H1 (cell line): ENCODE measurements at regions not wholly inside any gene's neighbourhood (a gene's known extent, or its start where the extent isn't known, plus 50 kb on each side); places are given as distances from the start of the nearest gene placed in this dataset.

Source experiments
- CTCF ChIA-PET: fragments of 300-600 bp; sonication (Branson Sonifier 250); formaldehyde crosslinking; loops from one replicate; lab custom pipeline; 2021; ENCODE audit not compliant: partially characterized antibody; lab: Charles Lee
- POLR2A ChIA-PET: fragments of 300-600 bp; sonication (Branson Sonifier 250); formaldehyde crosslinking; loops from one replicate; lab custom pipeline; 2021; ENCODE audit warnings: inconsistent platforms; ENCODE audit not compliant: partially characterized antibody; lab: Charles Lee
- DNase-seq, 2 experiments: peaks; one replicate each; pipeline versions ENCODE4 v3.0.0 to v3.0.0-alpha.2; 2010 to 2022; ENCODE audit warnings: low spot score in 2 of 2, low read depth in 1 of 2, mixed read lengths in 1 of 2
- FAIRE-seq: peaks from 2 replicates; lab custom pipeline; 2011; peaks lifted over from hg19 to GRCh38; lab: Jason Lieb, UNC
- H2AFZ ChIP-seq: 2 replicates; pipeline ENCODE4 v1.8.1; 2012; ENCODE audit warnings: low read length, inconsistent platforms
- H2AK5ac ChIP-seq: 2 replicates; pipeline ENCODE4 v1.6.1; 2013; ENCODE audit warnings: low read depth, low read length
- H2BK120ac ChIP-seq: replicated peaks from 2 replicates; pipeline ENCODE3; 2013; ENCODE audit warnings: low read depth, low read length, inconsistent platforms
- H2BK12ac ChIP-seq: 2 replicates; pipeline ENCODE4 v1.6.1; 2013; ENCODE audit warnings: low read depth, low read length
- H2BK15ac ChIP-seq: 2 replicates; pipeline ENCODE4 v1.6.1; 2013; ENCODE audit warnings: low read length
- H2BK20ac ChIP-seq: 2 replicates; pipeline ENCODE4 v1.6.1; 2013; ENCODE audit warnings: low read length
- H2BK5ac ChIP-seq: 2 replicates; pipeline ENCODE4 v1.6.1; 2013; ENCODE audit warnings: low read depth, low read length
- H3K14ac ChIP-seq: 2 replicates; pipeline ENCODE4 v1.6.1; 2013; ENCODE audit warnings: inconsistent platforms; ENCODE audit not compliant: insufficient read length
- H3K18ac ChIP-seq: 2 replicates; pipeline ENCODE4 v1.6.1; 2013; ENCODE audit warnings: low read length; ENCODE audit errors: extremely low read depth
- H3K23ac ChIP-seq: 2 replicates; pipeline ENCODE4 v1.6.1; 2013; ENCODE audit warnings: inconsistent platforms; ENCODE audit not compliant: insufficient read length
- H3K23me2 ChIP-seq: 2 replicates; pipeline ENCODE4 v1.6.1; 2013; ENCODE audit warnings: low read depth, low read length
- H3K27ac ChIP-seq: 2 replicates; pipeline ENCODE4 v1.6.1; 2011; ENCODE audit warnings: low read depth, low read length, inconsistent platforms
- H3K27me3 ChIP-seq, 4 experiments: replicated peaks in 1 of 4; 1 replicate in 1 of 4; 2 replicates in 3 of 4; pipeline versions ENCODE4 v1.6.1 to v1.8.1; 2011 to 2013; ENCODE audit warnings: low read length in 3 of 4, mild to moderate bottlenecking in 3 of 4, inconsistent platforms in 2 of 4, mixed read lengths in 2 of 4, moderate library complexity in 1 of 4; ENCODE audit not compliant: control insufficient read depth in 3 of 4, insufficient read depth in 3 of 4; ENCODE audit errors: extremely low read depth in 1 of 4
- H3K36me3 ChIP-seq, 4 experiments: 2 replicates each; pipeline versions ENCODE4 v1.6.1 to v1.8.1; 2011 to 2013; ENCODE audit warnings: mild to moderate bottlenecking in 4 of 4, low read length in 3 of 4, moderate library complexity in 2 of 4, control low read depth in 1 of 4, inconsistent platforms in 1 of 4; ENCODE audit not compliant: insufficient read depth in 4 of 4, control insufficient read depth in 2 of 4
- H3K4ac ChIP-seq: replicated peaks from 2 replicates; pipeline ENCODE3; 2013; ENCODE audit warnings: low read length, low read depth, mixed read lengths, inconsistent platforms; ENCODE audit not compliant: insufficient read length
- H3K4me1 ChIP-seq, 4 experiments: replicated peaks in 1 of 4; 1 replicate in 1 of 4; 2 replicates in 3 of 4; pipeline versions ENCODE4 v1.6.1 to v1.8.1; 2011 to 2013; ENCODE audit warnings: low read length in 3 of 4, inconsistent platforms in 2 of 4, mixed read lengths in 1 of 4; ENCODE audit not compliant: insufficient read depth in 4 of 4, control insufficient read depth in 3 of 4
- H3K4me2 ChIP-seq, 2 experiments: 2 replicates each; pipeline versions ENCODE4 v1.6.1 to v1.8.1; 2011 to 2013; ENCODE audit warnings: low read depth in 2 of 2, low read length in 2 of 2, control low read depth in 1 of 2, inconsistent platforms in 1 of 2, mild to moderate bottlenecking in 1 of 2; ENCODE audit not compliant: insufficient read depth in 1 of 2
- H3K4me3 ChIP-seq, 4 experiments: fragments of 200-600, 300-600 bp in 1 of 4; sonication (generic), shearing (Covaris generic), sonication (Bioruptor Twin) in 1 of 4; 2 replicates each; pipeline versions ENCODE4 v1.5.1 to v1.8.1; 2011 to 2016; ENCODE audit warnings: low read length in 4 of 4, low read depth in 3 of 4, control low read depth in 2 of 4, inconsistent platforms in 2 of 4, mild to moderate bottlenecking in 2 of 4, mixed read lengths in 1 of 4, moderate library complexity in 1 of 4; ENCODE audit not compliant: insufficient read depth in 2 of 4; ENCODE audit errors: extremely low read depth in 1 of 4
- H3K56ac ChIP-seq: replicated peaks from 2 replicates; pipeline ENCODE3; 2013; ENCODE audit warnings: low read depth, mild to moderate bottlenecking, mixed read lengths, low read length, inconsistent platforms; ENCODE audit not compliant: insufficient read length
- H3K79me1 ChIP-seq: 2 replicates; pipeline ENCODE4 v1.6.1; 2013; ENCODE audit warnings: low read depth, low read length, control low read depth
- H3K79me2 ChIP-seq, 2 experiments: 2 replicates each; pipeline versions ENCODE4 v1.6.1 to v1.8.1; 2012 to 2013; ENCODE audit warnings: low read length in 2 of 2, mild to moderate bottlenecking in 2 of 2, inconsistent platforms in 1 of 2; ENCODE audit not compliant: insufficient read depth in 2 of 2, control insufficient read depth in 1 of 2
- H3K9ac ChIP-seq, 4 experiments: replicated peaks in 1 of 4; 1 replicate in 1 of 4; 2 replicates in 3 of 4; pipeline versions ENCODE4 v1.6.1 to v1.8.1; 2011 to 2013; ENCODE audit warnings: low read depth in 3 of 4, low read length in 3 of 4, control low read depth in 2 of 4, mild to moderate bottlenecking in 2 of 4, moderate library complexity in 2 of 4, inconsistent platforms in 1 of 4; ENCODE audit errors: extremely low read depth in 1 of 4
- H3K9me3 ChIP-seq, 2 experiments: 2 replicates each; pipeline versions ENCODE4 v1.6.1 to v1.8.1; 2012 to 2013; ENCODE audit warnings: mild to moderate bottlenecking in 2 of 2, moderate library complexity in 2 of 2, control low read depth in 1 of 2, inconsistent platforms in 1 of 2, low read depth in 1 of 2, low read length in 1 of 2, mixed read lengths in 1 of 2; ENCODE audit not compliant: insufficient read depth in 2 of 2
- H4K20me1 ChIP-seq, 2 experiments: replicated peaks in 1 of 2; 2 replicates each; pipeline versions ENCODE3 to v1.8.1; 2011 to 2013; ENCODE audit warnings: inconsistent platforms in 2 of 2, low read length in 2 of 2, mild to moderate bottlenecking in 1 of 2; ENCODE audit not compliant: insufficient read depth in 2 of 2, control insufficient read depth in 1 of 2
- H4K5ac ChIP-seq: 2 replicates; pipeline ENCODE4 v1.6.1; 2013; ENCODE audit warnings: low read length, low read depth, mixed read lengths, inconsistent platforms; ENCODE audit not compliant: insufficient read length
- H4K8ac ChIP-seq: 2 replicates; pipeline ENCODE4 v1.8.0; 2013; ENCODE audit warnings: mild to moderate bottlenecking, moderate library complexity, low read length, inconsistent platforms; ENCODE audit not compliant: insufficient read depth; ENCODE audit errors: extremely low read depth
- H4K91ac ChIP-seq: replicated peaks from 2 replicates; pipeline ENCODE3; 2013; ENCODE audit warnings: low read length, mixed read lengths, inconsistent platforms; ENCODE audit not compliant: insufficient read length
- ASH2L ChIP-seq: fragments of 200-600, 300-600 bp; sonication (generic); IDR thresholded peaks from one replicate; pipeline ENCODE4 v1.7.1; 2017; ENCODE audit warnings: low read length
- CEBPB ChIP-seq: IDR thresholded peaks from 2 replicates; pipeline ENCODE4 v1.6.1; 2012; ENCODE audit warnings: low read depth, low read length
- CHD1 ChIP-seq: IDR thresholded peaks from 2 replicates; pipeline ENCODE4 v1.6.1; 2012; ENCODE audit warnings: low read depth, low read length, improper control_type of control experiment
- EP300 ChIP-seq, 2 experiments: IDR thresholded peaks; 1 replicate in 1 of 2; 2 replicates in 1 of 2; pipeline ENCODE4 v1.6.1; 2011 to 2012; ENCODE audit warnings: low read depth in 2 of 2, low read length in 2 of 2, mild to moderate bottlenecking in 2 of 2, borderline replicate concordance in 1 of 2, inconsistent platforms in 1 of 2, moderate library complexity in 1 of 2
- KDM4A ChIP-seq: IDR thresholded peaks from one replicate; pipeline ENCODE4 v1.7.1; 2012; ENCODE audit warnings: low read depth, mild to moderate bottlenecking, moderate library complexity, low read length, inconsistent platforms; ENCODE audit not compliant: severe bottlenecking
- RBBP5 ChIP-seq: IDR thresholded peaks from 2 replicates; pipeline ENCODE4 v1.7.1; 2012; ENCODE audit warnings: low read depth, mild to moderate bottlenecking, inconsistent platforms, low read length, moderate library complexity, borderline replicate concordance
- SIN3A ChIP-seq, 2 experiments: IDR thresholded peaks in 1 of 2; conservative IDR thresholded peaks in 1 of 2; 2 replicates each; pipeline ENCODE4 v1.6.1; 2011 to 2012; ENCODE audit warnings: low read length in 2 of 2, improper control_type of control experiment in 1 of 2, low read depth in 1 of 2, mild to moderate bottlenecking in 1 of 2
- SIRT6 ChIP-seq: IDR thresholded peaks from one replicate; pipeline ENCODE4 v1.7.1; 2012; ENCODE audit warnings: low read length, inconsistent platforms
- SP4 ChIP-seq: IDR thresholded peaks from 2 replicates; pipeline ENCODE4 v1.6.1; 2012; ENCODE audit warnings: low read length, inconsistent platforms
- SRF ChIP-seq: IDR thresholded peaks from 2 replicates; pipeline ENCODE4 v1.6.1; 2011; ENCODE audit warnings: mild to moderate bottlenecking, low read depth, low read length, moderate library complexity
- TCF12 ChIP-seq: IDR thresholded peaks from 2 replicates; pipeline ENCODE4 v1.6.1; 2011; ENCODE audit warnings: low read depth, mild to moderate bottlenecking, low read length
- WGBS, 2 experiments: shearing (Covaris generic) in 1 of 2; methylation state at CpG; one replicate each; pipeline versions ENCODE4 v1.1.6 to v1.1.7; 2013 to 2015; ENCODE audit warnings: low lambda C conversion rate in 2 of 2, mixed read lengths in 2 of 2, inconsistent platforms in 1 of 2, low coverage in 1 of 2, missing lambda C conversion rate in 1 of 2; ENCODE audit not compliant: insufficient replicate concordance in 2 of 2, insufficient coverage in 1 of 2, insufficient read length in 1 of 2; ENCODE audit errors: extremely low coverage in 1 of 2, missing lambda C conversion rate in 1 of 2; 5-methylcytosine and 5-hydroxymethylcytosine counted together
- TF ChIP-seq, protein P1 (sequence below): IDR thresholded peaks from 2 replicates; pipeline ENCODE4 v1.6.1; 2011; ENCODE audit warnings: low read depth, mild to moderate bottlenecking, low read length; ENCODE audit not compliant: insufficient read depth

DNA sequence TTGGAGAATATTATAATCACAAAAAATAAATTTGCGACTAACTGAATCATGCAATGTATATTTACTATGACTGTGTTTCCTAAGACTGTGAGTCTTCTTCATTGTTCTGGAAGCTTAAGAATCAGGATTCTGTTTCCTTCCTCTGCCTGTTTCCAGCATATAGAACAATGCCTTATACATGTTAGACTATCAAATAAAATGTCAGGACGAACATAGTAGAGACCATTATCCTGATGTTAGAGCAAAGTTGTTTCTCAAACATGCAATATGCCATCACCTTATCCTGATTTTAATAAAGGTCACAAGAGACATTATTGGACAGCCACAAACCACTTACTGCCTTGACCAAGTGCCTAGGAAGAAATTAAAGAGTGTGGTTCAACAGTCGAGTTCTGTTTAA lies 457.4 kb upstream of the AGTR1 start:
- Histone ChIP-seq H3K9ac (no peak overlapping the region), H2BK12ac (no peak overlapping the region), H3K4me3 (no peak overlapping the region), H4K5ac (no peak overlapping the region), H2AFZ (no peak overlapping the region), H3K18ac (no peak overlapping the region), H3K9me3 (no peaks in the 10 kb centered on the region), H3K4ac (no peak overlapping the region), H2BK120ac (no peak overlapping the region), H3K23me2 (no peaks in the 10 kb centered on the region), H3K79me1 (no peaks in the 10 kb centered on the region), H4K8ac (no peak overlapping the region), H3K23ac (no peak overlapping the region), H2AK5ac (no peak overlapping the region), H3K27ac (no peak overlapping the region), H4K20me1 (no peaks in the 10 kb centered on the region), H3K14ac (no peak overlapping the region), H3K27me3 (peaks cover 0 to 1% (median 0%) of the 10 kb centered on the region in 4 experiments; a peak in 1 of 7 replicates), H4K91ac (no peak overlapping the region), H2BK15ac (no peak overlapping the region), H3K36me3 (no peaks in the 10 kb centered on the region), H3K4me1 (no peaks in the 10 kb centered on the region), H3K56ac (no peak overlapping the region), H2BK5ac (no peak overlapping the region), H2BK20ac (no peak overlapping the region), H3K4me2 (no peak overlapping the region), H3K79me2 (no peaks in the 10 kb centered on the region)
- ChIA-PET CTCF (no interaction called here), POLR2A (no interaction called here)
- WGBS, 2 experiments: 94% methylated on average over 3 of the region's 3 CpGs; no CpG with 5 or more reads in 1 of the 2 experiments
- TF ChIP-seq CEBPB (no peak), CHD1 (no peak), SRF (no peak), EP300 (IDR thresholded peaks at IDR 0.05; ENCODE audit: borderline replicate concordance in 1 of 2, low read depth in 2 of 2, low read length in 2 of 2) (no peak), TCF12 (no peak), SP4 (no peak), ASH2L (no peak), RBBP5 (no peak), SIRT6 (no peak), KDM4A (no peak), SIN3A (conservative IDR thresholded peaks at IDR 0.05 in 1 of 2, IDR thresholded peaks at IDR 0.05 in 1 of 2; ENCODE audit: low read depth in 1 of 2, low read length in 2 of 2) (no peak)
- TF ChIP-seq, protein P1, sequence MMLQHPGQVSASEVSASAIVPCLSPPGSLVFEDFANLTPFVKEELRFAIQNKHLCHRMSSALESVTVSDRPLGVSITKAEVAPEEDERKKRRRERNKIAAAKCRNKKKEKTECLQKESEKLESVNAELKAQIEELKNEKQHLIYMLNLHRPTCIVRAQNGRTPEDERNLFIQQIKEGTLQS: no peak
- DNase-seq (no peak), FAIRE-seq (no peak)
